Uterus (tissue), 3 donors: ENCODE measurements at regions not wholly inside any gene's neighbourhood (a gene's known extent, or its start where the extent isn't known, plus 50 kb on each side); places are given as distances from the start of the nearest gene placed in this dataset.

Experiments
- DNase-seq, 2 donors: peaks; one replicate each; pipeline ENCODE4 v3.0.0-alpha.2; 2019 to 2020
- H3K27ac ChIP-seq, 2 donors: fragments of 200-600 bp; sonication (generic); 1 replicate in 1 of 2; 2 replicates in 1 of 2; pipeline ENCODE4 v1.5.1; 2016 to 2018
- H3K27me3 ChIP-seq, 2 donors: fragments of 200-600 bp; sonication (generic); one replicate each; pipeline ENCODE4 v1.5.1; 2018 to 2019; ENCODE audit warnings: control low read depth in 1 of 2
- H3K36me3 ChIP-seq, 2 donors: fragments of 200-600 bp; sonication (generic); one replicate each; pipeline ENCODE4 v1.5.1; 2019; ENCODE audit warnings: control low read depth in 1 of 2
- H3K4me1 ChIP-seq, 2 donors: fragments of 200-600 bp; sonication (generic); one replicate each; pipeline ENCODE4 v1.5.1; 2018 to 2019; ENCODE audit warnings: control low read depth in 1 of 2
- H3K4me3 ChIP-seq, 2 donors: fragments of 200-600 bp; sonication (generic); 1 replicate in 1 of 2; 2 replicates in 1 of 2; pipeline ENCODE4 v1.5.1; 2018 to 2019; ENCODE audit warnings: mild to moderate bottlenecking in 1 of 2
- H3K9me3 ChIP-seq, 2 donors: fragments of 200-600 bp; sonication (generic); one replicate each; pipeline ENCODE4 v1.5.1; 2019; ENCODE audit warnings: control low read depth in 1 of 2
- POLR2A ChIP-seq, 2 donors: fragments of 450-650 bp; IDR thresholded peaks; one replicate each; pipeline ENCODE4 v1.6.1; 2016; ENCODE audit warnings: antibody characterized with exemption in 2 of 2, mild to moderate bottlenecking in 1 of 2, moderate library complexity in 1 of 2
- intact Hi-C: fragments of 100-400 bp; cut with DNase I; formaldehyde crosslinking; loops from one replicate; pipeline ENCODE4 v1.15.1; 2023; ENCODE audit warnings: low total_unique reads
- TF ChIP-seq, protein P1 (sequence below), 4 experiments: fragments of 200-600 bp in 2 of 4; fragments of 450-650 bp in 2 of 4; sonication (generic) in 2 of 4; IDR thresholded peaks; one replicate each; pipeline ENCODE4 v1.5.1; 2016 to 2019; ENCODE audit warnings: antibody characterized with exemption in 4 of 4, mild to moderate bottlenecking in 2 of 4, moderate library complexity in 1 of 4
- donor health status: DM: yes; HTN: yes; CAD: no.

DNA sequence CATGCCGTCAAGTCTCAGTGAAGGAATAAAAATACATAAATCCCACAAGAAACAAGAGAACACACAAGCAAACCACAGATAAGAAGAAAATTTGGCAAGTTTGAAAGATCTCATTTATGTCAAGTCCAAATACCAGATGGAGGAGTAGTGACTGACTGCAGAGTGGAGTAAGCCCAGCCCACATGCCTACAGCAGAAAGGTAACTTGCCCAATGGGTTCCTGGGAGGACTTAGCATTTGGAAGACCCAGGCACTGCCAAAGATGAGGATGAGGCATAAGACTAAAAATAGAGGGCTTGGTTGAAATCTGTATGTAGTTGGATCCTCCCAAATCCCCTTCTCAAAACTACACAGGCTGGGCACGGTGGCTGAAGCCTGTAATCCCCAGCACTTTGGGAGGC is 70.8 kb downstream of the ZNF648 start:
- H3K4me3 ChIP-seq, result no peak overlapping the region
- intact Hi-C loops, result no loop called here
- TF ChIP-seq, protein P1, sequence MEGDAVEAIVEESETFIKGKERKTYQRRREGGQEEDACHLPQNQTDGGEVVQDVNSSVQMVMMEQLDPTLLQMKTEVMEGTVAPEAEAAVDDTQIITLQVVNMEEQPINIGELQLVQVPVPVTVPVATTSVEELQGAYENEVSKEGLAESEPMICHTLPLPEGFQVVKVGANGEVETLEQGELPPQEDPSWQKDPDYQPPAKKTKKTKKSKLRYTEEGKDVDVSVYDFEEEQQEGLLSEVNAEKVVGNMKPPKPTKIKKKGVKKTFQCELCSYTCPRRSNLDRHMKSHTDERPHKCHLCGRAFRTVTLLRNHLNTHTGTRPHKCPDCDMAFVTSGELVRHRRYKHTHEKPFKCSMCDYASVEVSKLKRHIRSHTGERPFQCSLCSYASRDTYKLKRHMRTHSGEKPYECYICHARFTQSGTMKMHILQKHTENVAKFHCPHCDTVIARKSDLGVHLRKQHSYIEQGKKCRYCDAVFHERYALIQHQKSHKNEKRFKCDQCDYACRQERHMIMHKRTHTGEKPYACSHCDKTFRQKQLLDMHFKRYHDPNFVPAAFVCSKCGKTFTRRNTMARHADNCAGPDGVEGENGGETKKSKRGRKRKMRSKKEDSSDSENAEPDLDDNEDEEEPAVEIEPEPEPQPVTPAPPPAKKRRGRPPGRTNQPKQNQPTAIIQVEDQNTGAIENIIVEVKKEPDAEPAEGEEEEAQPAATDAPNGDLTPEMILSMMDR (IDR thresholded peaks at IDR 0.05), result no peak
- no peak for TF ChIP-seq POLR2A (IDR thresholded peaks at IDR 0.05)

DNA sequence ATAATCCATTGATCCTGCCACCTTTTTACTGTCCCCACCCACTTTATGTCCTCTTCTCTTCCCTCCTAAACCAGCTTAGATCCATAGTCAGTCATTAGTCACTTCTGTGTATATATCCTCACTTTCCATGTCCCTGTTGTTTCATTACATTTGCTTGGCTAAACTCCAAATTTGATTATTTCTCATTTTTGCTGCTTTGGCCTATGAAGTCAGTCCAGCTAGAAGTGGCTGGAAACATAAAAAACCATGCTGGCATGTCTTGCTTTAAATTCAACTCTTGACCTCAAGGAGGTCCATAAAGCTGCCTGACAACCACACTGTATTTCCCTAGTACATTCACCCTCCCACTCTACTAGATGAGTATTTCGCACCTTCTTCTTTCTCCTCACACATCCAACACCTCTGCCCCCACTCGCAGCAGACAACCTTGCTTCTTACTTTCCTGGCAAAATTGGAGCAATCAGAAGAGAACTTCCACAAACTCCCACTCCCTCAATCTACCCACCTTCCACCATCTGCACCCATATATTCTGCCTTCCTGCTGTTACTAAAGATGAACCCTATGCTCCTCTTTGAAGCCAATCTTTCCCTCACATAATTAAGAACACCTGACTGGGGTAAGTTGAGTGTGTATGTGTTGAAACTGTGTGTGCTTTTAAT is 72.1 kb downstream of the ZNF648 start:
- intact Hi-C loops, result no loop called here
- no peak for DNase-seq
- H3K9me3 ChIP-seq, result no peaks in the 10 kb centered on the region
- no peak overlapping the region for H3K4me3 ChIP-seq
- TF ChIP-seq, protein P1 (IDR thresholded peaks at IDR 0.05), result no peak
- no peak for TF ChIP-seq POLR2A (IDR thresholded peaks at IDR 0.05)
- H3K27me3 ChIP-seq, result no peaks in the 10 kb centered on the region
- H3K27ac ChIP-seq, result no peak overlapping the region
- H3K4me1 ChIP-seq, result no peaks in the 10 kb centered on the region
- no peaks in the 10 kb centered on the region for H3K36me3 ChIP-seq

More for the DNA sequence above, 70.8 kb downstream of the ZNF648 start:
- Histone ChIP-seq H3K27ac (no peak overlapping the region), H3K4me1 (no peaks in the 10 kb centered on the region), H3K27me3 (no peaks in the 10 kb centered on the region), H3K36me3 (no peaks in the 10 kb centered on the region), H3K9me3 (no peaks in the 10 kb centered on the region)
- DNase-seq, result no peak

DNA sequence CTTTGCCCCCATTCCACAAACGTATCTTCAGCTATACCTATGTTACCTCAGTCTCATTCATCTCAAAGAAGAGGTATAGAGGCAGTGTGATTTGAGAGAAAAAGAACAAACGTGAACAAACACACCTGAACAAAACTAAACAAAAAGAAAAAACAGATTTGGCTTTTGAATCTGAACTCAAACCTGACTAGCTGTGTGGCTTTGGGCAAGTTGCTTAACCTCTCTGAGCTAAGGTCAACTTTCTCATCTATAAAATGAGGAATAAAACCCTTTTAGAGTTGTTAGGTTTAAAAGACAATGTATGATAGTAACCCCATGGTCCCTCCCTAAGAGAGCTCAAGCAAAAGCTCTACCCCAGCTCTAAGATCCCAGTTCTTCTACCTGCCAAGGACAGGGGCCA is 73.5 kb downstream of the ZNF648 start:
- TF ChIP-seq POLR2A (IDR thresholded peaks at IDR 0.05), result no peak

DNA sequence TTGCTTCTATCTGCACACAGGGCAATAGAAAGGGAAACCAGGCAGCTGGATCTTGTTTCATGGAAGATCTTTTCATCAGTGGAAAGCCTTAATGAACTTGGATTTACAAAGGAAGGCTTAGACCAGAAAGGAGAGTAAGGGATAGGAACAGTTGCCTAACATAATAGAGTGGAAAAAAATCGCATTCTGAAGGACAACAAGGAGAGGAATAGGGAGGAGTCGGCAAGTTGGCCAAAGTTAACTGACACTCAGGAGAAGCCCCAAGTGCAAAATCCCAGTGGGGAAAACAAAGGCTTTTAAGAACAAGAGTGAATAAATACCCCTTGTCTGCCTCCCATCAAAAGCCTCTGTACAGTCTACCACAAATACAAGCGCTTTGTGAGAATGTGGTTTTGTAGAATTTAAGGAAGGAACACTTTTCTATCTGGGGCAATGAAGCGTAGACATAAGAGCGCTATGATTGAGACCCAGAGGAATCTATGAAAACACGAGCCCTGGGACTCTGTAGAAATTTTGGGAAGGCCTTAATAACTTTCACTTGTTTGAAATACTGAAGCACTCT is 74.1 kb downstream of the ZNF648 start:
- DNase-seq, result no peak
- TF ChIP-seq POLR2A (IDR thresholded peaks at IDR 0.05), result no peak
- TF ChIP-seq, protein P1 (IDR thresholded peaks at IDR 0.05), result no peak
- Histone ChIP-seq H3K36me3 (no peaks in the 10 kb centered on the region), H3K27ac (no peak overlapping the region), H3K27me3 (no peaks in the 10 kb centered on the region), H3K4me3 (no peak overlapping the region), H3K4me1 (no peaks in the 10 kb centered on the region), H3K9me3 (no peaks in the 10 kb centered on the region)
- intact Hi-C loops, result no loop called here

More for the DNA sequence above, 73.5 kb downstream of the ZNF648 start:
- Histone ChIP-seq H3K4me1 (no peaks in the 10 kb centered on the region), H3K36me3 (no peaks in the 10 kb centered on the region), H3K27ac (no peak overlapping the region), H3K4me3 (no peak overlapping the region), H3K9me3 (no peaks in the 10 kb centered on the region), H3K27me3 (no peaks in the 10 kb centered on the region)
- intact Hi-C loops, result no loop called here
- DNase-seq, result no peak

DNA sequence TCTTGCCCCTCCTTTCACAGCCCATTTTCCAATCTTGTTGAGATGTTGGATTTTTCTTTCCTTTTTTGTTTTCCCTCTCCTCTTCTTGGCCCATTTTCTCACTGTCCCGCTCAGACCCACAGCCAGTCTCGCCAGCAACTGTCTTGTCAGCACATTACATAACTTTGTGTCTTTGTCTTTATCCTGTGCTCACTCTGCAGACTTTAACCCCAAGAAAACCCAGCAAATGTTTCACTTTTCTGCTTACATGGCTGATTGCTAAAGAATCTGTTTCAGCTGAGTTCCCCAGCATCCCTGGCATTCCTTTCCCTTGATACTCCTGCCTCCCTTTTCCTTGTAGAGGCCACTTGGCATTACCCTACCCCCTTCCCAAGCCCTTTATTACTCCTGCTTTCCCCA is 74.6 kb downstream of the ZNF648 start:
- Histone ChIP-seq H3K36me3 (no peaks in the 10 kb centered on the region), H3K9me3 (no peaks in the 10 kb centered on the region), H3K4me3 (no peak overlapping the region), H3K27ac (no peak overlapping the region), H3K4me1 (no peaks in the 10 kb centered on the region), H3K27me3 (no peaks in the 10 kb centered on the region)
- intact Hi-C loops, result no loop called here
- no peak for DNase-seq
- no peak for TF ChIP-seq POLR2A (IDR thresholded peaks at IDR 0.05)

DNA sequence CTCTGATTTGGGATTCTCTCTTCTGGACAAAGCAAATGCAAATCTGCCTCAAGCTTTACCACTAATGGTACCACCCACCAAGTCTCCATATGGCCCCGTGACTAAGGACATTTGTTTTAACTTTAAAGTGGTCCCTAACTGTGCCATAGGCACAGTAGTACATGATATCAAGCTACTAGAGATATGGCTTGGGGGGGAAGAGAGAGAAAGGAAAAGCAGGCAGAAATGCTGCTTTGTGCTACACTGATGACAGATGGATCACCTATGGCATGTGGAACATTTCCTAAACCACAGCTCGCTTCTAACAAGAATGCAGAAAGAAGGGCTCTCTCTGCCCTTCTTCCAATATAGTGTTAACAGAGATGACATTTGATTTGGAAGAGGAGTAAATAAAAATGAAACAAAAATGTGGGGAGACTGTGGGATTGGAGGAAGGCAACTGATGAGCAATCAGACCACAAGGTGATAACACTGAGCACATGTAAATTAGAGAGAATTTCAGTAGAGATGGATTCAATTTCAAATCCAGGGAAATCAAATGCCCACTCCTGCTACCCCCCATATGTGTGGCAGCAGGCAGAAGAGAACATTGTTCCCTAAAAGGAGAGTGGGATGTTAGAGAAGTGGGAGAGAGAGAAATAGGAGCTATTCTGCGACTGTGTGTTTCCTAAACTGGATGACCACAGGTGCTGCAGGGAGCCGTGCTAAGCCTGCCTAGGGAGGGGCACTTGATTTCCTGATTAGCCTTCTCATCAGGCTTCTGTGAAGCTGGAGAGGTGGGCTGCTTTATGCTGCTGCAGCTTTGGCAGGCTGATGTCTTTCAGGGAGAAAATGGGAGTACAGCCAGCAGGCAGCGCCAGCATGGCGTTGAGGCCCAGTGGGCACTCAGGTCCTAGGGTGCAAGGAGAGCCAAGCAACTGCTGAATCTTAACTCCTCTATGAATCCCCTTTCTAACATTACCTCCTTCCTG is 75.3 kb downstream of the ZNF648 start:
- intact Hi-C loops, result no loop called here
- H3K4me3 ChIP-seq, result no peak overlapping the region
- no peaks in the 10 kb centered on the region for H3K4me1 ChIP-seq
- no peak overlapping the region for H3K27ac ChIP-seq
- DNase-seq, result no peak
- no peak for TF ChIP-seq POLR2A (IDR thresholded peaks at IDR 0.05)
- TF ChIP-seq, protein P1 (IDR thresholded peaks at IDR 0.05), result no peak
- H3K9me3 ChIP-seq, result no peaks in the 10 kb centered on the region
- H3K36me3 ChIP-seq, result no peaks in the 10 kb centered on the region
- H3K27me3 ChIP-seq, result no peaks in the 10 kb centered on the region
